Panc1 (cell line): ENCODE measurements at regions not wholly inside any gene's neighbourhood (a gene's known extent, or its start where the extent isn't known, plus 50 kb on each side); places are given as distances from the start of the nearest gene placed in this dataset.

Experiments used
- ATAC-seq: fragments of 200-7000 bp; cut with Tn5 transposase; 2 replicates; pipeline ENCODE4 v1.9.1; 2020; ENCODE audit warnings: mild to moderate bottlenecking, moderate library complexity
- BruUV-seq: library from RNA; stranded (reverse); fragments of 400-500 nt; replicated peaks from 2 replicates; lab custom pipeline; 2021; lab: Mats Ljungman, UMichigan
- CTCF ChIA-PET: fragments of 300-600 bp; sonication (Branson Sonifier 250); formaldehyde crosslinking; loops from one replicate; lab custom pipeline; 2022; ENCODE audit warnings: antibody characterized with exemption; lab: Charles Lee
- POLR2A ChIA-PET: fragments of 300-600 bp; sonication (Branson Sonifier 250); formaldehyde crosslinking; loops from one replicate; lab custom pipeline; 2022; ENCODE audit warnings: antibody characterized with exemption; lab: Charles Lee
- DNase-seq: peaks from one replicate; pipeline ENCODE4 v3.0.0-alpha.2; 2010; ENCODE audit warnings: low read depth, low spot score
- H3K27ac ChIP-seq: 2 replicates; pipeline ENCODE4 v1.5.1; 2011; ENCODE audit warnings: mild to moderate bottlenecking, low read length, inconsistent platforms
- H3K27me3 ChIP-seq: fragments of 200-500 bp; sonication (Bioruptor generic); 2 replicates; pipeline ENCODE4 v1.6.0; 2014; ENCODE audit warnings: low read length, inconsistent platforms; ENCODE audit not compliant: control insufficient read depth, insufficient read depth
- H3K36me3 ChIP-seq: fragments of 200-500 bp; sonication (Bioruptor generic); 2 replicates; pipeline ENCODE4 v1.5.1; 2014; ENCODE audit warnings: inconsistent platforms, mild to moderate bottlenecking, low read length, moderate library complexity; ENCODE audit not compliant: control insufficient read depth, insufficient read depth
- H3K4me1 ChIP-seq: 2 replicates; pipeline ENCODE4 v1.5.1; 2011; ENCODE audit warnings: inconsistent platforms, mild to moderate bottlenecking, low read length, moderate library complexity; ENCODE audit not compliant: control insufficient read depth, insufficient read depth
- H3K4me3 ChIP-seq, 2 experiments: 2 replicates each; pipeline ENCODE4 v1.5.1; 2011 to 2012; ENCODE audit warnings: low read depth in 2 of 2, low read length in 2 of 2, mild to moderate bottlenecking in 2 of 2, inconsistent platforms in 1 of 2, moderate library complexity in 1 of 2
- H3K9me3 ChIP-seq: fragments of 200-500 bp; sonication (Bioruptor generic); 2 replicates; pipeline ENCODE4 v1.5.1; 2014; ENCODE audit warnings: low read depth, mild to moderate bottlenecking, inconsistent platforms, low read length, moderate library complexity; ENCODE audit not compliant: control insufficient read depth, insufficient read depth
- CTCF ChIP-seq: fragments of 450-650 bp; IDR thresholded peaks from 2 replicates; pipeline ENCODE4 v1.5.1; 2017; ENCODE audit warnings: mild to moderate bottlenecking
- POLR2AphosphoS5 ChIP-seq: IDR thresholded peaks from 2 replicates; pipeline ENCODE4 v1.6.1; 2012; ENCODE audit warnings: mild to moderate bottlenecking, low read depth, low read length, moderate library complexity
- REST ChIP-seq, 2 experiments: IDR thresholded peaks; 2 replicates each; pipeline ENCODE4 v1.6.1; 2011 to 2012; ENCODE audit warnings: low read depth in 2 of 2, control low read depth in 1 of 2, low read length in 1 of 2, mild to moderate bottlenecking in 1 of 2, moderate library complexity in 1 of 2; ENCODE audit not compliant: insufficient read depth in 1 of 2
- SIN3A ChIP-seq: IDR thresholded peaks from 2 replicates; pipeline ENCODE4 v1.6.1; 2012; ENCODE audit warnings: low read depth, mild to moderate bottlenecking, low read length, moderate library complexity, borderline replicate concordance; ENCODE audit not compliant: insufficient read depth
- TCF7L2 ChIP-seq: IDR thresholded peaks from 2 replicates; pipeline ENCODE4 v1.6.1; 2011; ENCODE audit warnings: mild to moderate bottlenecking, low read depth, low read length, inconsistent platforms
- in situ Hi-C: cut with HindIII; loops from 2 replicates; pipeline ENCODE4 v1.10.0; 2016; ENCODE audit warnings: low sequenced_read_pairs, low pct_unique_long_range_greater_than_20kb
- intact Hi-C: fragments of 100-400 bp; cut with micrococcal nuclease; formaldehyde crosslinking; loops from one replicate; pipeline ENCODE4 v1.10.0; 2022; ENCODE audit not compliant: unreplicated experiment

GRCh38 chr7:12067156-12067831 lies 143.8 kb upstream of the TMEM106B start:
- in situ Hi-C loops (no loop called here), intact Hi-C loops (loop anchor here (2.0 to 10.0 kb wide), 3 partner anchors 232 to 318 kb away; partner anchors contain the start of gene THSD7A)
- Histone ChIP-seq H3K36me3 (no peaks in the 10 kb centered on the region), H3K9me3 (peaks cover 14% of the 10 kb centered on the region; the same call in 1 of the 2 replicates), H3K27me3 (no peaks in the 10 kb centered on the region), H3K4me3 (no peak overlapping the region), H3K4me1 (peaks cover 10% of the 10 kb centered on the region), H3K27ac (peak overlapping the region; percentile 60; the same call in 1 of the 2 replicates)
- ChIA-PET POLR2A (no interaction called here), CTCF (no interaction called here)
- ATAC-seq, result peak; percentile 70; the same call in 1 of the 2 replicates
- no TSS peak for BruUV-seq
- TF ChIP-seq CTCF (peak; percentile 76), REST (IDR thresholded peaks at IDR 0.05; ENCODE audit: insufficient read depth in 1 of 2, low read depth in 2 of 2, low read length in 1 of 2) (no peak), TCF7L2 (no peak)
- DNase-seq, result no peak

GRCh38 chr7:12069757-12070156 lies 141.3 kb upstream of the TMEM106B start:
- no peaks in the 10 kb centered on the region for H3K27me3 ChIP-seq
- no peaks in the 10 kb centered on the region for H3K36me3 ChIP-seq
- DNase-seq (no peak), ATAC-seq (no peak)
- POLR2A ChIA-PET, result no interaction called here
- CTCF ChIA-PET, result no interaction called here
- H3K27ac ChIP-seq, result peak overlapping the region; percentile 23; the same call in 1 of the 2 replicates
- BruUV-seq, result no TSS peak
- peaks cover 17% of the 10 kb centered on the region; the same call in 1 of the 2 replicates for H3K9me3 ChIP-seq
- H3K4me3 ChIP-seq, result no peak overlapping the region
- H3K4me1 ChIP-seq, result peaks cover 7% of the 10 kb centered on the region
- TF ChIP-seq REST (IDR thresholded peaks at IDR 0.05; ENCODE audit: insufficient read depth in 1 of 2, low read depth in 2 of 2, low read length in 1 of 2) (no peak), SIN3A (no peak), TCF7L2 (no peak), CTCF (no peak), POLR2AphosphoS5 (no peak)
- in situ Hi-C loops, result no loop called here
- intact Hi-C loops, result loop anchor here (10.0 kb wide), 2 partner anchors 235 to 315 kb away; partner anchors contain the start of gene THSD7A
